HEK293T (cell line): ENCODE measurements at regions not wholly inside any gene's neighbourhood (a gene's known extent, or its start where the extent isn't known, plus 50 kb on each side); places are given as distances from the start of the nearest gene placed in this dataset.

Experiments
- ZNF384 ChIP-seq: fragments of 450-650 bp; IDR thresholded peaks from 2 replicates; pipeline ENCODE4 v1.6.1; 2016
- TF ChIP-seq, protein P1 (sequence below): fragments of 450-650 bp; IDR thresholded peaks from 2 replicates; pipeline ENCODE4 v1.6.1; 2016

DNA sequence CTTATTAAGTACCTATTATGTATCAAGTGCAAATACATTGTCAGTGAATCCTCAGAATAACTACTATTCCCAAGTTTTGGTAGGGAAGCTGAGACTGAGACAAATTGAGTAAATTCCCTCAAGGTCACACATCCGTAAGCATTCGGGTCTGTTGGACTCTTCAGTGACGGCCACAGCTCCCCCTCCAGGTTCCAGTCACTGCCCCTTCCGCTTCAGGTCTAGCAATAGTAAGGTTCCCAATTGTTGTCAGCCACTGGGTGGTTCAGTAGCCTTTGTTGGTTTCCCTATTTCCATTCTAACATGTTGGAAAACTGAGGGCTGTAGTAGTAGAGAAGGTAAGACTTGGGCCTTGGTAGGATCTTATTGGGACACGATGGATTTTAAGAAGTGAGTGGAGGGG lies 54.9 kb upstream of the TNRC6B start:
- no peak for TF ChIP-seq ZNF384
- TF ChIP-seq, protein P1, sequence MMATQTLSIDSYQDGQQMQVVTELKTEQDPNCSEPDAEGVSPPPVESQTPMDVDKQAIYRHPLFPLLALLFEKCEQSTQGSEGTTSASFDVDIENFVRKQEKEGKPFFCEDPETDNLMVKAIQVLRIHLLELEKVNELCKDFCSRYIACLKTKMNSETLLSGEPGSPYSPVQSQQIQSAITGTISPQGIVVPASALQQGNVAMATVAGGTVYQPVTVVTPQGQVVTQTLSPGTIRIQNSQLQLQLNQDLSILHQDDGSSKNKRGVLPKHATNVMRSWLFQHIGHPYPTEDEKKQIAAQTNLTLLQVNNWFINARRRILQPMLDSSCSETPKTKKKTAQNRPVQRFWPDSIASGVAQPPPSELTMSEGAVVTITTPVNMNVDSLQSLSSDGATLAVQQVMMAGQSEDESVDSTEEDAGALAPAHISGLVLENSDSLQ = no peak
